OCI-LY3 (cell line): ENCODE measurements at regions not wholly inside any gene's neighbourhood (a gene's known extent, or its start where the extent isn't known, plus 50 kb on each side); places are given as distances from the start of the nearest gene placed in this dataset.
"Not testable (repeated sequence)": the region's sequence is repeated elsewhere in the genome, so short reads cannot be mapped to it uniquely, and the experiment has no call there.

Experiments
- EZH2phosphoT487 ChIP-seq: fragments of 200-600 bp; shearing (Covaris generic); IDR thresholded peaks from 2 replicates; pipeline ENCODE4 v1.6.1; 2018; ENCODE audit warnings: antibody characterized with exemption, mixed run types, low read depth
- TF ChIP-seq, protein P1 (sequence below): fragments of 200-600, 300-600 bp; sonication (generic); IDR thresholded peaks from 2 replicates; pipeline ENCODE4 v1.5.1; 2014; ENCODE audit warnings: antibody characterized with exemption, low read length, low read depth

DNA sequence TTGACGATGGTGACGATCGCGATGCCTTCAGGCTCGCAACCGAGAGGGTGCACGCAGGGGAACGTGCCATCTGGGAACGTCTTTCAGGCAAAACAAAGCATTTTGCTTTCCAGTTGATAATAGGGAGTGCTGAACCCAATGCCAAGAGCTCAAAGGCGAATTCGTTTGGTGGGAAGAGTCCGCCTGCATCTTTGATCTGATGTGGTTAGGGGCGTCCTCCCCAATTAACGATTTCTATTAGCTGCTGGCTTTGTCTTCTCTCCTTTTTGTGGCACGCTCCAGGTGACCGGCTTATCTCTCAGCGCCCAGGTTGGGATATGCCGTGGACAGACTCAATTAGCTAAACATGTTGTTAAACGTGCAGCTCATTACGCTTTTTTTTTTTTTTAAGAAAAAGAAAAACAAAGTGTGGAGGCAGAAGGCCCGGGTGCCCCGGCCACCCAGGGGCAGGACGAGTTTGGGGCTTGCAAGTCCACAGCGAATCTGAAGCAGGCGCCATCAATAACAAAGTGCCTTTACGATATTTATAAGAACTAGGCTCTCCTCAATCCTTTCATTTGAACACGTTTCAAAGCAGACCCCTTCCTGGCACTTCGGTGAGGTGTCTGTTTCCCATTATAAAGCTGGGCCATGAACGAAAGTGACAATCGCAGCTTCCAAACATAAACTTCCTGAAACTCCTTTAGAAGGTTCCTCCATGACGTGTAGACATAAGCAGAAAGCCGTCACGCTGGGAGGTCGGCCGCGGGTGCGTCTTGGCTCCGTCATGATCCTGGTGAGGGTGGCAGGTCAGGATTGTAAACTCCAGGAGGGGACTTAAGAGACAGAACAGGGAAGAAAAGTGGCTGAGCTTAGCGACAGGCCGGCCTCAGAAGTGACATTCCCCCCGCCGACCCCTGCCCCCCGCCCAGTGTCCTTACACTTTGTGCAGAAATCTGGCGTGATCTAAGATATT, 155.3 kb downstream of the LAT start:
- TF ChIP-seq, protein P1, sequence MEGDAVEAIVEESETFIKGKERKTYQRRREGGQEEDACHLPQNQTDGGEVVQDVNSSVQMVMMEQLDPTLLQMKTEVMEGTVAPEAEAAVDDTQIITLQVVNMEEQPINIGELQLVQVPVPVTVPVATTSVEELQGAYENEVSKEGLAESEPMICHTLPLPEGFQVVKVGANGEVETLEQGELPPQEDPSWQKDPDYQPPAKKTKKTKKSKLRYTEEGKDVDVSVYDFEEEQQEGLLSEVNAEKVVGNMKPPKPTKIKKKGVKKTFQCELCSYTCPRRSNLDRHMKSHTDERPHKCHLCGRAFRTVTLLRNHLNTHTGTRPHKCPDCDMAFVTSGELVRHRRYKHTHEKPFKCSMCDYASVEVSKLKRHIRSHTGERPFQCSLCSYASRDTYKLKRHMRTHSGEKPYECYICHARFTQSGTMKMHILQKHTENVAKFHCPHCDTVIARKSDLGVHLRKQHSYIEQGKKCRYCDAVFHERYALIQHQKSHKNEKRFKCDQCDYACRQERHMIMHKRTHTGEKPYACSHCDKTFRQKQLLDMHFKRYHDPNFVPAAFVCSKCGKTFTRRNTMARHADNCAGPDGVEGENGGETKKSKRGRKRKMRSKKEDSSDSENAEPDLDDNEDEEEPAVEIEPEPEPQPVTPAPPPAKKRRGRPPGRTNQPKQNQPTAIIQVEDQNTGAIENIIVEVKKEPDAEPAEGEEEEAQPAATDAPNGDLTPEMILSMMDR: not testable (repeated sequence)
- not testable (repeated sequence) for TF ChIP-seq EZH2phosphoT487
